T-helper 2 cell treated with Interferon-gamma antibody and Interleukin-4, amounts not matched to agents 5 μg/mL and 100 μg/mL, for 36 hours (primary cell): ENCODE measurements at regions not wholly inside any gene's neighbourhood (a gene's known extent, or its start where the extent isn't known, plus 50 kb on each side); places are given as distances from the start of the nearest gene placed in this dataset.

ENCODE experiments used
- DNase-seq: peaks from one replicate; pipeline ENCODE4 v3.0.0; 2021; ENCODE audit warnings: low spot score
- H3K27ac Mint-ChIP-seq: one replicate; pipeline ENCODE4 v1.8.0; 2021; ENCODE audit warnings: mild to moderate bottlenecking, mixed read lengths
- H3K27me3 Mint-ChIP-seq: one replicate; pipeline ENCODE4 v1.8.0; 2021; ENCODE audit warnings: low read depth, mixed read lengths
- H3K36me3 Mint-ChIP-seq: one replicate; pipeline ENCODE4 v1.8.0; 2021; ENCODE audit warnings: low read depth, mixed read lengths
- H3K4me1 Mint-ChIP-seq: one replicate; pipeline ENCODE4 v1.8.0; 2021; ENCODE audit warnings: low read depth, mixed read lengths
- H3K4me3 Mint-ChIP-seq: one replicate; pipeline ENCODE4 v1.8.0; 2022; ENCODE audit warnings: mild to moderate bottlenecking, moderate library complexity, mixed read lengths
- H3K9me3 Mint-ChIP-seq: one replicate; pipeline ENCODE4 v1.8.0; 2021; ENCODE audit warnings: mixed read lengths

- no peaks in the 10 kb centered on the region for H3K4me1 Mint-ChIP-seq
- H3K36me3 Mint-ChIP-seq = no peaks in the 10 kb centered on the region
- no peak overlapping the region for H3K4me3 Mint-ChIP-seq
- no peak overlapping the region for H3K27ac Mint-ChIP-seq
- peaks cover 10% of the 10 kb centered on the region for H3K9me3 Mint-ChIP-seq
- H3K27me3 Mint-ChIP-seq = no peaks in the 10 kb centered on the region
- no peak for DNase-seq
Observed at GRCh38 chr6:164283574-164283973, 869.1 kb downstream of the QKI start.

- Mint-ChIP-seq H3K36me3 (no peaks in the 10 kb centered on the region), H3K9me3 (peaks cover 10% of the 10 kb centered on the region), H3K27me3 (no peaks in the 10 kb centered on the region), H3K27ac (no peak overlapping the region), H3K4me3 (no peak overlapping the region), H3K4me1 (no peaks in the 10 kb centered on the region)
- no peak for DNase-seq
Observed at GRCh38 chr6:164276211-164276610, 861.7 kb downstream of the QKI start.

- Mint-ChIP-seq H3K4me3 (no peak overlapping the region), H3K4me1 (no peaks in the 10 kb centered on the region), H3K36me3 (no peaks in the 10 kb centered on the region), H3K27me3 (no peaks in the 10 kb centered on the region), H3K9me3 (peaks cover 7% of the 10 kb centered on the region), H3K27ac (no peak overlapping the region)
- DNase-seq = no peak
Observed at GRCh38 chr6:164275773-164276172, 861.3 kb downstream of the QKI start.

- Mint-ChIP-seq H3K36me3 (no peaks in the 10 kb centered on the region), H3K9me3 (peaks cover 7% of the 10 kb centered on the region), H3K27ac (no peak overlapping the region), H3K27me3 (no peaks in the 10 kb centered on the region), H3K4me1 (no peaks in the 10 kb centered on the region), H3K4me3 (no peak overlapping the region)
- DNase-seq = no peak
Observed at GRCh38 chr6:164274493-164274892, 860.0 kb downstream of the QKI start.

GRCh38 chr6:164273491-164273890 lies 859.0 kb downstream of the QKI start:
- Mint-ChIP-seq H3K36me3 (no peaks in the 10 kb centered on the region), H3K9me3 (peaks cover 4% of the 10 kb centered on the region), H3K27ac (no peak overlapping the region), H3K27me3 (no peaks in the 10 kb centered on the region), H3K4me3 (no peak overlapping the region), H3K4me1 (no peaks in the 10 kb centered on the region)
- DNase-seq = no peak

- H3K9me3 Mint-ChIP-seq = peaks cover 9% of the 10 kb centered on the region
- H3K4me1 Mint-ChIP-seq = no peaks in the 10 kb centered on the region
- no peaks in the 10 kb centered on the region for H3K27me3 Mint-ChIP-seq
- H3K27ac Mint-ChIP-seq = no peak overlapping the region
- no peak for DNase-seq
- H3K4me3 Mint-ChIP-seq = no peak overlapping the region
- H3K36me3 Mint-ChIP-seq = no peaks in the 10 kb centered on the region
Observed at GRCh38 chr6:164266851-164267250, 852.3 kb downstream of the QKI start.

GRCh38 chr6:164262348-164262747 lies 847.8 kb downstream of the QKI start:
- Mint-ChIP-seq H3K36me3 (no peaks in the 10 kb centered on the region), H3K27ac (no peak overlapping the region), H3K27me3 (no peaks in the 10 kb centered on the region), H3K4me1 (no peaks in the 10 kb centered on the region), H3K4me3 (no peak overlapping the region), H3K9me3 (peaks cover 3% of the 10 kb centered on the region)
- DNase-seq = no peak

- no peaks in the 10 kb centered on the region for H3K27me3 Mint-ChIP-seq
- DNase-seq = no peak
- H3K27ac Mint-ChIP-seq = no peak overlapping the region
- H3K36me3 Mint-ChIP-seq = no peaks in the 10 kb centered on the region
- peaks cover 3% of the 10 kb centered on the region for H3K9me3 Mint-ChIP-seq
- no peaks in the 10 kb centered on the region for H3K4me1 Mint-ChIP-seq
- no peak overlapping the region for H3K4me3 Mint-ChIP-seq
Observed at GRCh38 chr6:164258421-164258820, 843.9 kb downstream of the QKI start.

GRCh38 chr6:164252948-164253347 lies 838.4 kb downstream of the QKI start:
- Mint-ChIP-seq H3K4me1 (no peaks in the 10 kb centered on the region), H3K9me3 (peaks cover 3% of the 10 kb centered on the region), H3K27ac (no peak overlapping the region), H3K36me3 (no peaks in the 10 kb centered on the region), H3K4me3 (no peak overlapping the region), H3K27me3 (no peaks in the 10 kb centered on the region)
- DNase-seq = no peak

- no peak overlapping the region for H3K27ac Mint-ChIP-seq
- no peak overlapping the region for H3K4me3 Mint-ChIP-seq
- peaks cover 3% of the 10 kb centered on the region for H3K9me3 Mint-ChIP-seq
- H3K27me3 Mint-ChIP-seq = no peaks in the 10 kb centered on the region
- no peaks in the 10 kb centered on the region for H3K36me3 Mint-ChIP-seq
- H3K4me1 Mint-ChIP-seq = no peaks in the 10 kb centered on the region
- DNase-seq = no peak
Observed at GRCh38 chr6:164252291-164252690, 837.8 kb downstream of the QKI start.

GRCh38 chr6:164247106-164247505 lies 832.6 kb downstream of the QKI start:
- no peak for DNase-seq
- no peak overlapping the region for H3K4me3 Mint-ChIP-seq
- no peaks in the 10 kb centered on the region for H3K27me3 Mint-ChIP-seq
- peaks cover 5% of the 10 kb centered on the region for H3K9me3 Mint-ChIP-seq
- no peaks in the 10 kb centered on the region for H3K36me3 Mint-ChIP-seq
- no peak overlapping the region for H3K27ac Mint-ChIP-seq
- H3K4me1 Mint-ChIP-seq = no peaks in the 10 kb centered on the region

- Mint-ChIP-seq H3K27ac (no peak overlapping the region), H3K4me1 (no peaks in the 10 kb centered on the region), H3K36me3 (no peaks in the 10 kb centered on the region), H3K27me3 (no peaks in the 10 kb centered on the region), H3K4me3 (no peak overlapping the region), H3K9me3 (peaks cover 5% of the 10 kb centered on the region)
- DNase-seq = no peak
Observed at GRCh38 chr6:164246082-164246481, 831.6 kb downstream of the QKI start.

- no peak for DNase-seq
- no peak overlapping the region for H3K4me3 Mint-ChIP-seq
- no peaks in the 10 kb centered on the region for H3K27me3 Mint-ChIP-seq
- peaks cover 9% of the 10 kb centered on the region for H3K9me3 Mint-ChIP-seq
- H3K36me3 Mint-ChIP-seq = no peaks in the 10 kb centered on the region
- H3K27ac Mint-ChIP-seq = no peak overlapping the region
- no peaks in the 10 kb centered on the region for H3K4me1 Mint-ChIP-seq
Observed at GRCh38 chr6:164243949-164244348, 829.4 kb downstream of the QKI start.

GRCh38 chr6:164243012-164243610 lies 828.6 kb downstream of the QKI start:
- H3K27me3 Mint-ChIP-seq = no peaks in the 10 kb centered on the region
- no peak overlapping the region for H3K4me3 Mint-ChIP-seq
- H3K9me3 Mint-ChIP-seq = peaks cover 10% of the 10 kb centered on the region
- no peak overlapping the region for H3K27ac Mint-ChIP-seq
- H3K36me3 Mint-ChIP-seq = no peaks in the 10 kb centered on the region
- no peak for DNase-seq
- H3K4me1 Mint-ChIP-seq = no peaks in the 10 kb centered on the region

- Mint-ChIP-seq H3K27me3 (no peaks in the 10 kb centered on the region), H3K36me3 (no peaks in the 10 kb centered on the region), H3K4me3 (no peak overlapping the region), H3K9me3 (peaks cover 7% of the 10 kb centered on the region), H3K4me1 (no peaks in the 10 kb centered on the region), H3K27ac (no peak overlapping the region)
- DNase-seq = no peak
Observed at GRCh38 chr6:164230804-164231203, 816.3 kb downstream of the QKI start.
